ENCODE measurements at regions not wholly inside any gene's neighbourhood (a gene's known extent, or its start where the extent isn't known, plus 50 kb on each side); places are given as distances from the start of the nearest gene placed in this dataset.
A peak's percentile ranks its signal among the peaks of the same experiment; 100 is the strongest.

DNA sequence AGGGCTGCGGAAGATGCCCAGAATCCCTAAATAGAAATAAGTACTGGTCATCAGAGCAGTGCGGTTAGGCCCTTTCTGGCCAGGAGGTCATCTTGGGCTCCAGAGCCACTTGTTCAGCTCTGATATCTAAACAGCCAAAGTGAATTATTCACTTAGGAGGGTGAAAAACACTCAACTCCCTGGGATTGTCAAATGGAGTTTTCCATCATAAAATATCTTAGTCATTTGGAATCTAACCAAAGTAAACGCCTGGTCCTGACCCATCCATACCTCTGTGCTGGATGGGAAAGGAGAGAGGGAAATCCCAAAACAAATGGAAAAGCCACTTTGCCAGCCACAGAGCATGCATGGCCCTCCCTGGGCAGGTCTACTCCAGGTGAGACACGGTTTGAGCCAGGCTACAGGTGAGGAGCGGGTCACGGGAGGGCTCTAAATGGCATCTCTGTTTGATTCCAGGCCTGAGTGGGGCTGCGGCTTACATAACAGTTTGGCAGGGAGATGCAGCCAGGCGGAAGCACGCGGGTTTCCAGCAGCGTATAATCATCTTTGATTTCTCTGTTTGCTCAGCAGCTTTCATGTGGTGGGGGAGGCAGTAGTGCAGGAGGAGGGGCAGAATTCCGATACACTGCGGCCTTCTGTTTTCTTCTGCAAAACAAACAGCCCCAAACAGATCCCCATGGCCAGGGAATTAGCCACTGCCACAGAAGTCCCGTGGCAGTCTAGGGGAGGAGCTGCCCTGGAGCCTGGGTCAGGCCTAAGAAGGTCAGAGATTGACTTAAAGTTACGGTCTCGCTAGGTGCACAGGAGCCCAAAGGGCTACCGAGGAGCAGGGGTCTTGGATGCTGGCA lies 59.1 kb upstream of the ZNF648 start:
- DNase-seq, result peak; percentile 77 to 83

DNA sequence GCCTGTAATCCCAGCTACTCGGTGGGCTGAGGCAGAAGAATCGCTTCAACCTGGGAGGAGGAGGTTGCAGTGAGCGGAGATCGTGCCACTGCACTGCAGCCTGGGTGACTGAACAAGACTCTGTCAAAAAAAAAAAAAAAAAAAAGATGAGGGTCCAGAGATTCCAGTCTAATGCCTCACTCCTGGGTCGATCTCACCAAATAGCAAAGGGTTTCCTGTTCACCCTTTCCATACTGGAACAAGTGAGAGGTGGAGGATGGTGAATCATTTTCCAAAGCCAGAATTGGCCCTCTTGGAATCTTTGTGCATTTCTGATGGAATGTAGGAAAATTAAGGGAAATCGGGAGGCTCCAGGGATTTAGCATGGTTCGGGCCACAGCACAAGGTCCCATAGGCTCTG lies 58.1 kb upstream of the ZNF648 start:
- no peak for DNase-seq

DNA sequence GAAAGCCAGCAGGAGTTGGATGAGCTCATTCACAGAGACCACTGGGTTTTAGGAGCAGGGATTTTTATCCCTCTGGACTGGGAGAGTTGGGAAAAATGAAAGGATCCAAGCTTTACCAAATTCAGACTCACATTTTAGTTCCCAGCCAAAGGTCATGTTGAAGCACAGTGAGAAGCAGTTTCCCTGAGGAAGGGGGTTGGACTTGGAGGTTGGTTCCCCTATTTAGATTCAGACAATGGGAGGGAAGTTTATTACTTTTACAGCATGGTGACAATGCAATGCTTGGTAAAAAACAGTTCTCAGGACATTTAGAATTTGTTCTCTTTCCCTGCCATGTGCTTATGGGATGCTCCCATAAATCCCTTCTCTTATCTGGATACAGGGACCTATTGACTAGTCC lies 57.3 kb upstream of the ZNF648 start:
- no peak for DNase-seq

DNA sequence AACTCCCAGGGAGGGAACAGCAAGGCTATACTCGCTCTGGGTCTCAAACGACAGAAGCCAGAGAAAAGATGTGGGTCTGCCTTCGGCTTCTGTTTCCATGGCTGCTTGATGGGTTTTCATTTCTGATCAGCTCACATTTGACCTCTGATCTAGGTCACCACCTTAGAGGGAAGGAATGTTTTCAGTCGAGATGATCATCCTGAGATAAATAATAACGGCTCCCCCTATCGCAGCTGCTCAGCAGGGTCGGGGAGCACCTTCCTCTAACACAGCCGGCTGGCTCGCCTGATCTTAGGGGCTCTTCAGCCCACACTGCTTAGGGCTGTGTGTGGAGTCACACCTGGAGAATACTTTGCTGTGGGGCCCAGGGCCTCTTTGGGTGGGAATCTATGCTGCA lies 53.1 kb upstream of the ZNF648 start:
- no peak for DNase-seq

DNA sequence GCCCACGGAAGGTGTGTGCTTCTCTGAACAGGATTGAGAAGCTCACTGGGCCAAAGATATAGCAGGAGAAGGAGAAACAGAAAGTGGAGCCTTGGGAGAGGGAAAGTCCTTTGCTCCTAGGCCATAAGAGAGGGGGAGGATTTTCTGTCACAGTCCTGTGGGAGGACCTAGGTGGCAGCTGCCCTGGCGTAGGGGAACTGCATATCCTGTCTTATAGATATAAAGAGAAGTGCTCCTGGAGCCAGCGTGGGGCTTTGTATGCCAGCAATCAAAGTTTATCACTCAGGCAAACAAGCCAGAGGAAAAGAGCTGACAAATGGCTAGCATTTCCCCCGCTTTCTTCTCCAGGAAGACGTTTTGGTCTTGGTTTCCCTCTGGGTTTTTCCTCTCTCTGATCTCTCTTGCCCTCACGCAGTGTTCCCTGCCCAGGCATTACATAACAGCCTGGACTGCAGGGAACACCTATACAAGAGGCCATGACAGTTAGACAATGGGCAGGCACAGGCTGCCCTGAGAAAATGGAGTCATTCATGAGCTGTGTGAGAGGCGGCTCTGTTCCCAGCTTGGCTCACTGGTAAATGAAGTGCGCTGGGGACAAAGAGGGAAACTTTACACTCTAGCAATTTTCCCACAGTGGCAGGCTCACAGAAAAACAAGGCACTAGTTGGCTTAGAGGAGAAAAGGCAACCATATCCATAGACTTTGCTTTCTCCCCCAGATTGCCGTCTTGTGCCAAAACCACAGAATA lies 52.5 kb upstream of the ZNF648 start:
- peak; percentile 86 to 96 for DNase-seq

DNA sequence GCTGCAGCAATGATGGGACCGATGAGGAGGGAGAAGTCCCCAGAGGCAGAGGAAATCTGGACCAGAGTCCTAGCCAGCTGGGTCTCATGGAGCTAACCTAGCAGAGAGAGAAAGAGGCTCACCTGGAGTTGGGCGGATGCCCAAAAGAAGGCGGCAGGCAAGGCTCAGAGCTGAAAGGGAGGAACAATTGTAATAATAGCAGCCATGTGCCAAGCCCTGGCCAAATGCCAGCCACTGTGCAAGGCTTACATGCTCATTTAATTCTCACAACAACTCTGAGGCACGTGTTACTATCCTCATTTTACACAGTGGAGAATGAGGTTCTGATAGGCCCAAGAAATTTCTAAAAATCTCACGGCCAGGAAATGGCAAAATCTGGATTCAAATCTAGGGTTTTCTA lies 50.0 kb upstream of the ZNF648 start:
- no peak for DNase-seq
